ENCODE measurements at regions not wholly inside any gene's neighbourhood (a gene's known extent, or its start where the extent isn't known, plus 50 kb on each side); places are given as distances from the start of the nearest gene placed in this dataset.
"Not testable (repeated sequence)": the region's sequence is repeated elsewhere in the genome, so short reads cannot be mapped to it uniquely, and the experiment has no call there.

GRCh38 chr3:59180006-59180405, 130.2 kb upstream of the CFAP20DC start:
- H3K4me3 ChIP-seq (ENCODE audit: low read depth, low read length) = no peak overlapping the region
- no peak for TF ChIP-seq CTCF (IDR thresholded peaks at IDR 0.05; ENCODE audit: low read depth, low read length)

DNA sequence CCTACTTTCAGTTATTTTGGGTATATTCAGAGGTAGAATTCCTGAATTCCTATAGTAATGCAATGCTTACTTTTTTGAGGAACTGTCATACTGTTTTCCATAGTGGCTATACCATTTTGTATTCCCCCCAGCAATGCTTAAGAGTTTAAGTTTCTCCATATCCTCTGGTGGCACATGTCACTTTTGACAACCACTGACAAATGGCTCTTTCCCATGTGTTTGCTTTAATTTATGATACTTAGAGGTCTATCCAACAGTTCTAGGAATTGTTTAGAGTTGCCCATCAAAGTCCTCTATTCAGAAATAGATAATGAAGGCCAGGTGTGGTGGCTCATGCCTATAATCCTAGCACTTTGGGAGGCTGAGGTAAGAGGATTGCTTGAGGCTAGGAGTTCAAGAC, 128.9 kb upstream of the CFAP20DC start:
- no peak for TF ChIP-seq CTCF (IDR thresholded peaks at IDR 0.05; ENCODE audit: low read depth, low read length)
- H3K4me3 ChIP-seq (ENCODE audit: low read depth, low read length) = no peak overlapping the region

- TF ChIP-seq CTCF (IDR thresholded peaks at IDR 0.05; ENCODE audit: low read depth, low read length) = no peak
- H3K4me3 ChIP-seq (ENCODE audit: low read depth, low read length) = no peak overlapping the region
These were observed 121.7 kb upstream of the CFAP20DC start for GRCh38 chr3:59171491-59171890.

GRCh38 chr3:59170166-59170565, 120.3 kb upstream of the CFAP20DC start:
- not testable (repeated sequence) for H3K4me3 ChIP-seq (ENCODE audit: low read depth, low read length)

DNA sequence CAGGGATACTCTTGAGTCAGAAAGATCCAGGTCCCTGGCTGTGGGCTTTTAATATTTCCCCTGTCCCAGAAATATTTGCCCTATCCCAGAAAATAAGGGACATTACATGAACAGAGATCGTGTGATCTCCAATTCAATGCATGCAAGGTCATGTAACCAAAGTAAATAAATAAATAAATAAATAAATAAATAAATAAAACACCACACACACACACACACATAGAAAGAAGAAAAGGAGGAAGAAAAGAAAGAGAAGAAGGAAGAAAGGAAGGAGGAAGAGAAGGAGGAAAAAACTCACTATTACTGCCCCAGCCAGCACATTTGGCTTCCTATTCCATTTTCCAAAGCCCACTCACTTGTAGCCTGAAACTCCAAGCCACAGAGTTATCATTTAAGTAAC, 117.9 kb upstream of the CFAP20DC start:
- no peak overlapping the region for H3K4me3 ChIP-seq (ENCODE audit: low read depth, low read length)
- TF ChIP-seq CTCF (IDR thresholded peaks at IDR 0.05; ENCODE audit: low read depth, low read length) = no peak

DNA sequence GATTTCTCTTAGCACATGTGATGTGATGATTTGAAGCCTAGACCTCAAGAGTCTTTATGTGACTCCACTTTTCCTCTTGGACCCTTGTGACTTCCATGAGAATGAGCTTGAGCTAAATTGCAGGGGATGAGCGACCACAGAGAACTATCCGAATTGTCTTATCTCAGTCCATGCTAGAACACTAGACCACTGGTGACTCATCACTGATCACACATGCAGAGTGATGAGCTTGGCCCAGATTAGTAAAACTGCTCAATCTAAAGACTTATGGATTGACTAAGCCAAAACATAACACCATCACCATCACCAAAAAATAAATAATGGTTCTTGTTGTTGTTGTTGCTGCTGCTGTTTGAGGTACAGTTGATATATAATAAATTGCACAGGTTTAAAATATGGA, 114.1 kb upstream of the CFAP20DC start:
- no peak overlapping the region for H3K4me3 ChIP-seq (ENCODE audit: low read depth, low read length)
- no peak for TF ChIP-seq CTCF (IDR thresholded peaks at IDR 0.05; ENCODE audit: low read depth, low read length)

DNA sequence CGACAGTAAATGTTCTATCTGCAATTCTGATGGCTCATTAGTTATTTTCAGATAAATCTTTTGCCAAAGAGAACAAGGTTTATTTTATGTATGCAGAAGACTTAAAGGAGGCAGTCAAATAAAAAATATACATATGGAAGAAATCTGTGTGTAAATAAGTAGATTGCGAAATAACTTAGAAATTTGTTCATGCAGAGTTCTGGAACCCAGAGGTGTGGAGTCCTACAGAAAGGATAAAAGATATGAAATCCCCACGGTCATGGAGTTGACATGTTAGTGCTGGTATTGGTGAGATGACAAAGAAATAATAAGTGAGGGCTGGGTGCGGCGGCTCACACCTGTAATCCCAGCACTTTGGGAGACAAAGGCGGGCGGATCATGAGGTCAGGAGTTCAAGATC, 111.2 kb upstream of the CFAP20DC start:
- no peak for TF ChIP-seq CTCF (IDR thresholded peaks at IDR 0.05; ENCODE audit: low read depth, low read length)
- H3K4me3 ChIP-seq (ENCODE audit: low read depth, low read length) = no peak overlapping the region

DNA sequence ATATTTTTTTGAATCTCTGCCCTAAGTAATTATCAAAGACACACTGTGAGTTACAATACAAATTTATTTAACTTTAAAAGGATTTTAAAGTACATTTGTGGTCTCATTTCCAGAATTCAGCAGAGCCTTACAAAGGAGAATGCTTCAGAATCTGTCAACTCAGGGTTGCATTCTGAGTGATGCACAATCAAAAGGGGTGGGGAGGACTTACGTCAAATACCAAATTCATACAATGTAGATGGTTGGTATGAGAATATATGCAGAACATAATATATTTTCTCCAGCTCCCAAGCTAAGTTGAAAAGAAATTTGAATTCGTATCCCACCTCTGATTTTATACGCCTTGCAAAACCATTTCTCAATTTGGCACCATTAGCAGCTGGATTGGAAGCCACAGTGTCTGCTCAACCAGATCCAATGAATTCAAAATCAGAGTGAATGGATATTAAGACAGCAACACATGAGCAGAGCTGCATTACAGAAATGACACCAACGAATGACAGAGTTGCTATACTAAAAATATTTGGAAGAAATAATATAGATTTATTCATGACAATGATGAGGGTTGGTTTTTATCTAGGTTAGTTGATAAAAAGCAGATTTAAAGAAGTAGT, 110.4 kb upstream of the CFAP20DC start:
- no peak for TF ChIP-seq CTCF (IDR thresholded peaks at IDR 0.05; ENCODE audit: low read depth, low read length)
- H3K4me3 ChIP-seq (ENCODE audit: low read depth, low read length) = no peak overlapping the region

Measured in WI38 (cell line).